Stimulated activated CD4-positive, alpha-beta T cell treated with anti-CD3 and anti-CD28 coated beads, Interleukin-1b, Interleukin-23, amount 100 ng/mL, for 4 hours (primary cell): ENCODE measurements at regions not wholly inside any gene's neighbourhood (a gene's known extent, or its start where the extent isn't known, plus 50 kb on each side); places are given as distances from the start of the nearest gene placed in this dataset.

ENCODE experiments used
- DNase-seq, 2 donors: peaks; one replicate each; pipeline ENCODE4 v3.0.0-alpha.2; 2020; ENCODE audit warnings: low read depth in 2 of 2

DNA sequence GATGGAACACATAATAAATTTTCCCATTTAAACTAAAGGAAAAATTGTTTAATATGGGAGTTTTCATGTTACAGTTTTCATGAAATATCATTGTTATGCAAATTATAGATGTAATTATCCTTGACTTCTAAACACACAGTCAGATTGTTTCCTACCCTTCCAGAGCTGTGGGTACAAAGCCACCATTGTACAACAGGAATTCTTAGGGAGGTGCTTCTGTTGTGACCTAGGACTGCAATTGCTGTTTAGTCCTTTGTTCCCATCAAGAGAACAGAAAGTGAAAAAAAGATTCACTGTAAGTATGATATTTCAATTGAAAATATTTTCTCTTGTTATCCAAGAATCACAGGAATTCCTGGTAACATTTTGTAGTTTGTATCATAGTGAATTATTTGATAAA, 455.3 kb upstream of the NAALADL2 start:
- DNase-seq = no peak

- DNase-seq = no peak
Observed at GRCh38 chr3:174408310-174408709, 450.8 kb upstream of the NAALADL2 start.

DNA sequence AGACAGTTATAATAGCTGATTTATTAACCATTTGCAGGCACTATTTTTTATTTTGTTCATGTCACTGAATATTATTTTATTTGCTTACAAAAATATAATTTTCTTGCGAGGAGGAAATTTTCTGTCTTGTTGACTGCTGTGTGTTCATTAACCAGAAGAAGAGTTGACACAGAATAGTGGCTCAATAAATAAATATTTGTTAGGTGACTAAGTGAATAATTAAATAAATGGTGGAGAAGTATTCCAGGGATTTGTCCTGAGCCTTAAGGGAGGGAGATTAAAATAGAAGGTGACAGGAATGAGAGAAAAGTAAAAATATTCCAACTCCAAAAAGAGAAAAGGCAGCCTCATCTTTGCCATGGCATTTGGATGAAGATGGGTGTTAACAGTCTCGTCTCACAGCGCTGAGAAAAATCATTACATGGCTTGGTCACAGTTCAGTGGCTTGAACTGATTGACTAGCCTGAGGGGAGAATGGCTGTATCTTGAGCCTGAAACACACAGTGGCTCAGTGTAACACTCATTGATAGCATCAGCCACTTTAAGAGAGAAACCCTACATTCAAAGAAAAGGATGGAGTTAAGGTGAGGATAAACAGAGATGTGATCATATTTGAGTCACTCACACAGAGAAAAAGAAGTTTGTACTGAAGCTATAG, 449.9 kb upstream of the NAALADL2 start:
- no peak for DNase-seq

- no peak for DNase-seq
Observed at GRCh38 chr3:174413062-174413912, 445.8 kb upstream of the NAALADL2 start.

- DNase-seq = no peak
Observed at GRCh38 chr3:174414902-174415301, 444.2 kb upstream of the NAALADL2 start.

GRCh38 chr3:174417573-174417972, 441.6 kb upstream of the NAALADL2 start:
- no peak for DNase-seq

DNA sequence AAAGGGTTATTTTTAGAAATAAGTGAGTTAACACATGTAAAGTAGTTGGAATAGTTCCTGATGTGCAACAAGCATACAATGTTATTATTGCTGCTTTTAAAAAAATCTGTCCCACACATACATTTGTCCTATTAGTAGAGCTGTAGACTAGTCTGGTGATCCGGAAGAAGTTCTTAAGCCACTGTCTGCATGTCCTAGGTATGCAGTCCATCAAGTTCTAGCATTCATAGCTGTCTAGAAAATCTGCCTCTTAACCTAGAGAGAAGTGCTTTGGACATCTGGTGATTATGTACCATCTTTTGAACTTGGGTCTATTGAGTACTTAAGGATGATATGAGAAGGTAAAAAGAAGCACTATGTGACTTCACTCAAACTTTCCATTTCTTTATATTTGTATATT, 439.9 kb upstream of the NAALADL2 start:
- DNase-seq = no peak

GRCh38 chr3:174423936-174424335, 435.2 kb upstream of the NAALADL2 start:
- no peak for DNase-seq

DNA sequence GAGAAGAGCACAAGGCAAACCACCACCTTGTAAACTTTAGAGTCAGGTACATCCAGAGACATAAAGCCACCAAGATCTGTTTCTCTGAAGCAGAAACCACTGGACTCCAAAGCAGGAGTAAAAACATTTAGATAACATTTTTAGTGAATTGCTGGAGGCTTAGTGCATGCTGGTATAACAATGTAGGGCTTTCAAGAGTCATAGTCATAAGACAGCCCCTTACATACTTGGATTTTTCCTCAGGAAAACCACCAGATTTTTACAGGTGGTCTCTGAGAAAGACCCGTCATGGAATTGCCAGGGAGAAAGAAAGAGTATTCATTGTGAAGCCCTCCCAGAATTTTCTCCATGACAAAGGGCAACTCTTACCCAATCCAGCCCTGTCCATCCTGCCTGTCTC, 434.5 kb upstream of the NAALADL2 start:
- no peak for DNase-seq

DNA sequence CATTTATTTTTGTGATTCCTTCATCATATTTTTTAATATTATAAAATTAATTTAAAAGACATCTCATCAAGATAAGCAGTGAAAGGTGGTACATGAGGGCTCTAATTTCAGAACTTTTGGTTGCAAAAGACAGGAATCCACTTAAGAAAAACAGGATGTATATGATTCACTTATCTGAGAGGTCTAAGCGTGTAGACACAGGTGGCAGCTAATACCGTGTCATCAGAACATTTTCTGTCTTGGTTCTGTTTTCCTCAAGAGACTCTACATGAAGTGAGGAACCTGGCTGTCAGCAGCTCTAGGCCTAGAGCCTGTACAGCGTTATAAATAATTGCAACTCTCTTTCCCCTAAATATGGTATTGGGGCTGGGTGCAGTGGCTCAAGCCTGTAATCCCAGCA, 433.7 kb upstream of the NAALADL2 start:
- DNase-seq = no peak

DNA sequence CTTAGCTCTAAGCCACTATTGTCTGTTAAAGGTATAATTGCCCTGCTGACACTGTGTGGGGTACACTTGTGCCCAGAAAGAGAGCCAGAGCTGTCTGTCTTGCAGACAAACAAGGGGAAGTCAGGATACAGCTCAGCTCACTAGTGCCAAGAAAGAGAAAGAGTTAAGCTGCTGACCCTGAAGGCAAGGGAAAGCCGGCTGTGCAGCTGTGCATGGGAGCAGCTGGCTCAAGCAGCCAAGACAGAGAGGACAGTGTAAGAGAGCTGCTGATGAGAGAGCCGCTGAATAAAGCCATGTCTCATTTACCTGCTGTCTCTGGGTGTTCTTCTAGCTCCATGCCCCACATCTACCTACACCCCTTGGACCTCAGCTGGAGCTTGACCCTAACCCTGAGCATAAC, 428.1 kb upstream of the NAALADL2 start:
- no peak for DNase-seq

DNA sequence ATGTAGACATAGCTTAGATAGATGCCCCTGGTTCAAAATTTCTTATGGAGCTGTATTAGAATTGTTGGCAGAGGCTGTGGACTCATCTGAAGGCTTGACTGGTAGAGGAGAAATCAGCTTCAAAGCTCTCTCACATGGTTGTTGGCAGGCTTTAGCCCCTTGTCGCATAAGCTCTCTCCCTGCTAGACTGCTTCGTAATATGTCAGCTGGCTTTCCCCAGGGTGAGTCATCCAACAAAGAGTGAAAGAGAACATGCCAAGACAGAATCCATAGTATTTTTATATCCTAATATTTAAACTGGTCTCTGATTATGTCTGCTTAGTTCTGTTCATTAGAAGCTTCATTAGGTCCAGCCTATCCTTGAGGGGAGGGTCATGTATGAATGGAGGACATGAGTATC, 427.4 kb upstream of the NAALADL2 start:
- no peak for DNase-seq

DNA sequence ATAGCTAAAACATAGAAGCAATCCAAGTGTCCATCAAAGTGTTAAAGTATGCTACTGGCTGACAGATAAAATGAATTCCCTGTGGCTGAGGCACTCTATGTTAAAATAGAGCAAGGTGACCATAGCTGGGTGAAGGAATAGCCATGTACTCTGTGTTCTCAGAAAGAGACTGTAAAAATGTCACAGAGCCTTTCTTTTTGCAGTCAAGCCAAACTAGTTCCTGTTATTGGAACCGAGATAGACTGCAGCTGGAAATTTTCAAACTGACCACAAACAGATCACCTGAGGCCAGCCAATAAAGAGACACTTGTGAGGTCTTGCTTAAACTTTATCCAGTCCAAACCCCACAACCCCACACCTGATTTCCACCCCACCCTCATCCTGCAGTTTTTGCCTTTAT, 422.8 kb upstream of the NAALADL2 start:
- DNase-seq = no peak

GRCh38 chr3:174438501-174439145, 420.5 kb upstream of the NAALADL2 start:
- no peak for DNase-seq

GRCh38 chr3:174439331-174440252, 419.5 kb upstream of the NAALADL2 start:
- no peak for DNase-seq

GRCh38 chr3:174440253-174440701, 418.9 kb upstream of the NAALADL2 start:
- no peak for DNase-seq

- peak; percentile 9 to 45 for DNase-seq
Observed at GRCh38 chr3:174440741-174441587, 418.2 kb upstream of the NAALADL2 start.

DNA sequence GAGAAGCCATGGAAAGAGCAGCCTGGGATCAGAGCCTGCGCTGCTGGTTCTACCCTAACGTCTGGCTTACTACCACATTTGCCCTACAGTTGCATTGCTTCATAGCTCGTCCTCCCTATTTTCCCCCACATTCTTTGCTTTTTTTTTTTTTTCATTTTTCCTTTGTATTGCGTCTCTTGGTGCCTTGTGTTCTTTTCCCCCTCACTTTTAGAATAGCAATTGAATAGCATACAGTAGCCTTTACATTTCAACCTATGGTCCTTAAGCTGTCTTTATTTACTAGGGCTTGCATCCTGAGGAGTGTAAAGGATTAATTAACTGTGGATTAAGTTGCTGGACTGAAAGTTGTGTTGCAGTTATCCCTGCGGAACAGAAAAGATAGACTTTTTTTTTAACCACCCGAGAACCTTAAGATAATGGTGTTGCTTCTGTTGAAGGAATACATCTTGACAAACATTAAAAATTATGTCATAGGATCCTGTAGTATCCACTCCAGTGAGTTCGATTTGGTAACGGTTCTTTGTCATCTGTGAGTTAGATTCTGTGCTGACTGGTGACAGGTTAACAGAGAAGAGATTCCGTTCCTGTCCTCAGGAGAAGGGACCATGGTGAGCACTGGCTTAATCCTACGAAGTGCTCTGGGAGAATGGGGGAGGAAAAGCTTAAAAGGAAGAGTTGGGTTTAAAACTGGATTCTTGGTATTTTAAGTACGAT, 417.4 kb upstream of the NAALADL2 start:
- DNase-seq = no peak

GRCh38 chr3:174442302-174442682, 416.8 kb upstream of the NAALADL2 start:
- DNase-seq = no peak

DNA sequence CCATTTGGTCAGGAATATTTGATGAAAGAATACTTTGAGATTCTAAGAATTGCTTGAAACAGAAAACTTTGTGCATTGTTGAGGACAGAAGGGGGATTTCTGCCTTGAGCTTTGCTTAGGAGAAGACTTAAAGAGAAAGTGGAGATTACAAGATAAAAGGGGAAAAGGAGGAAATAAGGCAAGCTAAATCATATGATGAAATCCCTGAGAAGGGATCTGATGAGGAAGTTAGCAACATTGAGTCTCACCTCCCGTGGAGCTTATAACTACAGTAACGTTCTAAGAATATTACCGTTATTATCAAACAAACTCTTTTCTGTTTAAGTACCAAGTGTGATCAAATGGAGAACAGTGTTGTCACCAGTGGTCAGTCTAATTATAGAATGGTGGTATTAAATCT, 414.7 kb upstream of the NAALADL2 start:
- DNase-seq = no peak
